Peyer's patch (tissue), 4 donors: ENCODE measurements at regions not wholly inside any gene's neighbourhood (a gene's known extent, or its start where the extent isn't known, plus 50 kb on each side); places are given as distances from the start of the nearest gene placed in this dataset.

ENCODE experiments used
- CTCF ChIP-seq, 6 experiments: fragments of 450-650 bp in 4 of 6; fragments of 200-600 bp in 2 of 6; sonication (generic) in 1 of 6; IDR thresholded peaks; one replicate each; pipeline ENCODE4 v1.5.1; 2017 to 2019; ENCODE audit warnings: antibody characterized with exemption in 6 of 6, mild to moderate bottlenecking in 3 of 6, moderate library complexity in 1 of 6
- POLR2A ChIP-seq, 2 donors: fragments of 450-650 bp; IDR thresholded peaks; one replicate each; pipeline ENCODE4 v1.5.1; 2017; ENCODE audit warnings: antibody characterized with exemption in 2 of 2, mild to moderate bottlenecking in 2 of 2, moderate library complexity in 2 of 2

DNA sequence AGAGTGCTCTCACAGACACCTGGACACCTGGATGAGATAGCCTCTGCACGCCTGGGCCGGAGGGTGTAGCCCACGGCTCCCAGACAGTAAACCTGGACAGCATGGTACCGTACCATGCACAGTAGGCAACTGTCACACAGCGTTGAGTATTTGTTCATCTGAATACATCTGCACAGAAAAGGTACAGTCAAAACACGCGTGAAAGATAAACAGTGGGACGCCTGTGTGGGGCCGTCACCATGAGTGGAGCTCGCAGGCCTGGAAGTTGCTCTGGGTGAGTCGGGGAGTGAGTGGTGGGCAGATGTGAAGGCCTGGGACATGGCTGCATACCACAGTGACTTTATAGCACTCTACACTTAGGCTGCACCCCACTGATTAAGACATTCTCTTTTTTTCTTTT, 280.0 kb upstream of the SHH start:
- TF ChIP-seq CTCF (IDR thresholded peaks at IDR 0.05) (no peak), POLR2A (IDR thresholded peaks at IDR 0.05) (no peak)
